Right lobe of liver (tissue), 4 donors: ENCODE measurements at regions not wholly inside any gene's neighbourhood (a gene's known extent, or its start where the extent isn't known, plus 50 kb on each side); places are given as distances from the start of the nearest gene placed in this dataset.

Experiments
- CTCF ChIP-seq, 4 donors: fragments of 200-600 bp in 3 of 4; fragments of 450-650 bp in 1 of 4; IDR thresholded peaks; one replicate each; pipeline versions ENCODE4 v1.5.1 to v1.8.0; 2016 to 2022; ENCODE audit warnings: antibody characterized with exemption in 4 of 4, mild to moderate bottlenecking in 2 of 4
- POLR2A ChIP-seq: fragments of 450-650 bp; IDR thresholded peaks from one replicate; pipeline ENCODE4 v1.6.1; 2017; ENCODE audit warnings: antibody characterized with exemption, mild to moderate bottlenecking
- donor health status: DM: no; HTN: no; CAD: no.
- donor health status: DM: no; HTN: no; CAD: no.
- donor health status: DM: no; HTN: yes; CAD: no.

GRCh38 chr6:140590641-140591040 is 1216.2 kb upstream of the CITED2 start:
- TF ChIP-seq CTCF (IDR thresholded peaks at IDR 0.05) (no peak), POLR2A (no peak)
